GM19438 (cell line): ENCODE measurements at regions not wholly inside any gene's neighbourhood (a gene's known extent, or its start where the extent isn't known, plus 50 kb on each side); places are given as distances from the start of the nearest gene placed in this dataset.
"Not testable (repeated sequence)": the region's sequence is repeated elsewhere in the genome, so short reads cannot be mapped to it uniquely, and the experiment has no call there.

Source experiments
- ATAC-seq: cut with Tn5 transposase; IDR thresholded peaks from one replicate; pipeline ENCODE4 v1.9.1; 2021; ENCODE audit warnings: low read depth; ENCODE audit not compliant: unreplicated experiment

DNA sequence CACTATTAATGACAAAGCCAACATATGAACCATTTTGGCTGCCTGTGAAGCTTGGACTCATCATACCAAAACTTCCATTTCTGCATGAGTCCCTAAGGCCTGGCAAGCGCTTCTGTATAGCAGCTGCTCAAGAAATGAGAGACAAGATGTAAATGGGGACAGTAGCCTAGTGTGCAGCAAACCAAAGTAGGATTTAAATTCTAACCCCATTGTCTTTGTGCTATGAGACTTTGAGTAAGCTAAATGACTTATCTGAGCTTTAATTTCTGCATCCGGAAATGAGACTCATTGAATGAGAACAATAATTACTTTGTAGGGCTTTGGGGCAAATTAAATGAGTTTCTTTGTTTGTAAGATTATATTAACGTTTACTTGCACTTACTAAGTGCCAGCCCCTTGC is 536.4 kb upstream of the CDH7 start:
- ATAC-seq = no peak

DNA sequence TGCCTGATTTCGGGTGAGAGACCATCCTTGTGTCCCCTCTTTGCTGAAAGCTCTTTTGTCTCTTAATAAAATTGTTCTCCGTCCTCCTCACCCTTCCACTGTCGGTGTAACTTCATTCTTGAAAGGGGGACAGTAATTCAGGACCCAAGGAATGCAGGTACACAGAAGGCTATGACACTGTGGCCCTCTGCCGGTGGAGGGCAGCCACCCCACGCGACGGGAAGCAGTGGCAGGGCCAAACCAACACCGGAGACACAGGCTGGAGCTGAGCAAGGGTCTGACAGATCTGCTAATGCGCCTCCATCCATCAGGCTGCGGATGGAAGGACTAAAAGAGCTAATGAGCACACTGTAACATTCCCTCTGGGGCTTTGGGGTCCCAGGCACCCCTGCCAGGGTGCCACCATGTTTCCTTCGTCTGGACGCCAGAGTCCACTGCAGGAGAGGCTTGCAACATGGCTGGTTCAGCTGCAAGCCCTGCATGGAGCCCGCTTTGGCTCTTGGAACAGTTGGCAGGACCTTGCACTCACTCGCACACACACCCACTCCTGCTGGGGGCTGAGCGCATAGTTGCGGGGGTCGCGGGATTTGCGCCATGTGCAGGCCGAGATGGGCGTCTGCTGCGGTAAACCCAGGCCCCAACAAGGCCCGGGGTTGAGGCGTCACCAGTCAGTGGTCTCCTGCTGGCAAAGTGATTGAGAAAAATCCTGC is 544.1 kb upstream of the CDH7 start:
- ATAC-seq = no peak

DNA sequence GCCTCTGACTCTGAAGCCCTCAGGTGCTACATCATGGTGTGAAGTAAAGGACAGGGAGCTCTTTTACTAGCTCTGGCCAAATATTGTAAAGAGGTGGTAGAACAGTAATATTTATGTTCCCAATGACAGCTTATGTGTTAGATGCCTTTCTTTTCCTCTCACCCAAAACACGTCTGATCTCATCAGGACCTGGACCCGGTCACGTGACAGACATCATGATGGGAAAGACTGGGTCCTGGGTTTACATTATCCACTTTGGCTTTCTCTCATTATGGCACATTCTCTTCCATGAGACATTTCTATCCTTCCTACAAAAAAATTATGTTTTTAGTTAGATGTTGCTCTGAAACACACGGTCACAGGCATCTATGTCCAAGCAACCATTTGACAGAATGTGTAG is 548.7 kb upstream of the CDH7 start:
- no peak for ATAC-seq

DNA sequence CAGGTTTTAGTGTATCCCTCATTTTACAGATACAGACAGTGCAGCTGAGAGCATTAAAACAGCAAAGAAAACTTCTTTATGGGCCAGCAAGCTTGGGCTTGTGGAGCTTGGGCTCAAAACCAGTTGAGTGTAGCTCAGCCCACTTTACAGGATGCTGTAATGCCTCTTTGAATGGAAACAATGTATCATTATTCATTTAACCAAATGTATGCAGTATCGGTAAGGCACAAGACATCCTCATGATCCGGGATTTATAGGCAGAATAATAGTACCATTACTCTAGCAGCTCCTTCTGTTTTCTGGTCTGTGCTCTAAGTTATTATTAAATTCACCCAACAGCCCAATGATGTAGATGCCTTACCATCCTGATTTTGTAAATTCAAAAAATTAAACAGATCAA is 575.1 kb upstream of the CDH7 start:
- no peak for ATAC-seq

DNA sequence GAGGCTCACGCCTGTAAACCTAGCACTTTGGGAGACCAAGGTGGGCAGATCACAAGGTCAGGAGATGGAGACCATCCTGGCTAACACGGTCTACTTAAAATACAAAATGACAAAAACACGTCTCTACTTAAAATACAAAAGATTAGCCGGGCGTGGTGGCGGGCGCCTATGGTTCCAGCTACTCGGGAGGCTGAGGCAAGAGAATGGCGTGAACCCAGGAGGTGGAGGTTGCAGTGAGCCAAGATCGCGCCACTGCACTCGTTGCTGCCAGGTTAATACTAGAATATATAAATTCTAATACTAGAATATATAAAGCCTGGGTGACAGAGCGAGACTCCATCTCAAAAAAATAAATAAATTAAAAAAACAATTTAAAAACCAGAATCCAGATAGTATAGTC is 588.7 kb upstream of the CDH7 start:
- not testable (repeated sequence) for ATAC-seq

DNA sequence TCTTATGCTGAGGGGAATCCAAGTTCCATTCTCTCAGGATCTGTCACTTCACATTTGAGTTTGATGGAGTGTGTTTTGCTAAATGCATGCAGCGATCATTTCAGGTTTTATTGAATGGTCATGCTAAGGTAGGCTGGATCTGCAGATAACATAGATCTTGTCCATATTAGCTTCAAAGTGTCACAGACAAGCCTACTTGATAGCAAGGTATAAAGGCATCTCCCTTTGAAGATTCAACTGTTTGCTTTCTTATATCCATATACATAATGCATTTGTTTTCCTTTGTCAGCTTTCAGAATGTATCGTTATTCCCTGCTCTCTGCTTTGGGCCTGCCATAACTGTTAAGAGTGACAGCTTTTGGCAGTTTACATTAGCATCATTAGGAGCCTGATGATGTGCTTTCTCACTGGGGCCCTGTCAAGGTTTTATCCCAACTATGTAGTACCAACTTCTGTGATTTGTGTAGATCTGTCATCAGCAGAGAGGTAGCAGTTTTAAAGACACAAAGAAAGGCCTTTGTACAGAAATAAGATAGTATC is 604.3 kb upstream of the CDH7 start:
- no peak for ATAC-seq

DNA sequence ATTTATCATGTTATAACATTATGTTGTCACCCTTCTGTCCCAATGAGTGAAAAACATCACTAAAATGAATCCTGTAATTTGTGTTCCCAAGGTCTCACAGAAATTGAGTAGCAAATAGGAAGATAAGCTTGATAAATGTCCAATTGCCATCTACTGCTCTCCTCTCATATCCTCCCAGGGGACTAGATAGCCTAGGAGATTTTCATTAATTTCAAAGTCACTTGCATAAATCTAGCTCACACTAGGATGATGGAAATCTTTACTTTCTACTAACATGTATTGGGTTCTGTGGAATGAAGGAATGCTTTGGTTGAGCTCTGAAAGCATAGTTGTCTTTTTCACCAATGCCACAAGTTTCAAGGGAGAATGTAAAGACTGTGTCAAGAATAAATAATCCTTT is 605.5 kb upstream of the CDH7 start:
- ATAC-seq = no peak

DNA sequence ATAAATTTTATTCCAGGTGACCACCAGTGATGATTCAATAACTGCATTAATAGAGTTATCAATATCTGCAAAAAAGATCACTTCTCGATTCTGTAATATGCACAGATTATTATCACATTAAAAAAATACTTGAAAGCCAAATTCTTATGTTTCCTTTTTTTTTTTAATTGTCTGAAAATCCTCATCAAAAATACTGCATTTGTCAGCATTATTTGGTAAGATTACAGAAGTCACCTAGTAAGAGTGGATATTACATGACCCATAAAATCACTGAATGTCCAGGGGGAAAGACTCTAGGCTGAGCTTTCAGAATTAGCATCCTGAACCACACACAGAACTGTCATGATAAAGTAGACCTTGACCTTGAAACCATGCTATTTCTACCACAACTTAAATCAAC is 617.2 kb upstream of the CDH7 start:
- no peak for ATAC-seq

DNA sequence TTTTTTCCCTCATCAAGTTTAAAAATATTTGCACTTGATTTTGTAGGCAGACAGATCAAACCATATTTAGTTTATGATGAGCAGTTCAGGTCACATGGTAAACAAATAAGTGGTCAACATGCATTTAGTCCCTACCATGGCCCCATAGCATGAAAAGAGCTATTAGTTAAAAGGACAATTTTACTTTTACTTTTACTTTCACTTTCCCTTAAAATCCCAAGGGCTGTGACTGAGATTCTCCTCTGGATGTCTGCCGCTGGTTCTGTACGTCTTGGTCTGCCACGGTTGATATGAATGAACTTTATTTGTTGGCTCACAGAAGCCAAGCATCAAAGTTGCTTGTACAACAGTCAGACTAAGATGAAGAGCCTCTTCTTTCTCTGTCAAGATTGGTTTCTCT is 626.2 kb upstream of the CDH7 start:
- ATAC-seq = no peak

DNA sequence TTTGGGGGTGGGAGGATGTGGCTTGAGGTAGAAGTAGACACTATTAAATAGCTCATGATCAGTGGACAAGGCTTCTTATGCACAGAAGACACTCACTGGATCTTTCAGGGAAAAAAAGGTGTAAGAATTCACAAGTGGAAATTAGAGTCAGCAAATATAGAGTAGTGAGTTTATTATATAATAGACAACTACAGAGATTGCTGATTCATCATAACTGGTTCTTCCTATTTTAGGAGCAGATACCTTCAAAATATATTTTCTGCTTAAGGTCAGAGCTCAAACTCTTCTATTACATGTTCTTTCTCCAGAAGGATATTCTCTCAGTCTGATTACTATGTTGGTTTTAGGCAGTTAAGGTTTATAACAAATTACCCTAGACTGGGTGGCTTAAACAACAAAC is 646.9 kb upstream of the CDH7 start:
- no peak for ATAC-seq

DNA sequence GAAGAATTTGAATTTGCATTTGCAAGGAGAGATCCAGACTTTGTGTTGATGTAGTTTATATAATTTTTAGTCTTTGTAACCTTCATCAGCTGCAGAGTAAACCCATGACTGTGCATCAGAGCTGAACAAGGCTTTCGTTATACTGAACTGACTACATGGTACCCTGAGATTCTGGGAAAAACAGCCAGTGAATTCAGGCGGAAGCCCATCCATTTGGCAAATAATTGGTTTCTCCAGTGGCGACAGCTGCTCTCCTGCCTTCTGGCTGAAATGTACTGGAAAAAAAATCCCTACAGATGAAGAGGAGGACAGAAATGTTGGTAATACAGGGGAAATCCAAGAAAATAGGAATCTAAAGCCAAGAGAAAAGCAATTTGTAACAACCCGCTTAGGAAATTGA is 657.5 kb upstream of the CDH7 start:
- ATAC-seq = no peak

DNA sequence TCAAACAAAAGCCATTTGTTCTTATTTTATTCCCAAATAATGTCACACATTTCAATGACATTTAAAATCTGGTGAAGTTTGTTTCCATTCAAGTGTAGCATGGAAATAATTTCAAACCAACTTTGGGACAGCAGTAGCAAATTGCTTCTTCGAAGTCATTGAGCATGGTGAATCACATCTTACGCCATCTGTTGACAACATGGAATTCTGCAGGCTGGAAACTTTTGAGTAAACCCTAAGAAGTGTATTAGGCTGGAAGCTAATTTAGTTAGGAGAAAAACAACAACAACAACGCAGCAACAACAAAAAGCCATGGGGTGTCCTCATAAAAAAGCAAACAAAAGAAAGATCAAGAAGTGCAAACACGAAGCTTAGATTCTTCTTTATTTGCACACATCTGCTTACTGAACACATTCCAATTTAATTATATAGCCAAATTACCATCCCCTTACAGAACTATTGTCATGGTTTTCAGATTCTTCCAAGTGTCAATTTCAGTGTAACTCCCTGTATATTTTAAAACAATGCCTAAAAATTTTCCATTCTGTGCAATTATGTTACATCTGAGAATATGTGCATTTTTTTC is 659.0 kb upstream of the CDH7 start:
- ATAC-seq = no peak

DNA sequence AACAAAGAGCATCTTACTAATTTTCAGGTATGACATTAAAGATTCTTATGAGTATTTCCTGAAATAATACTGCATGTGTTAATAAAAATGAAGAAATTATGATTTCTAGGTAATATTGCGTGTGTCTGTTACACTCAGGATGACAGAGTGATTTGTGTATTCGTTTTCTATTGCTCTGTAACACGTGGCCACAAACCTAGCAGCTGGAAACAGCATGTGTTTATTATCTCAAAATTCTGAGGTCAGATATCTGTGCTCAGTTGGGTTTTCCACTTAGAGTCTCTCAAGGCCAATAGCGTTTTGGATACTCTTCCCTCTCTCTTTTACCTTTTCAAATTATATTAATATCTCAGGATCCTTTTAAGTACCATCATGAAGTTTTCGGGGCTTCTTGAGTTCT is 667.9 kb upstream of the CDH7 start:
- no peak for ATAC-seq

DNA sequence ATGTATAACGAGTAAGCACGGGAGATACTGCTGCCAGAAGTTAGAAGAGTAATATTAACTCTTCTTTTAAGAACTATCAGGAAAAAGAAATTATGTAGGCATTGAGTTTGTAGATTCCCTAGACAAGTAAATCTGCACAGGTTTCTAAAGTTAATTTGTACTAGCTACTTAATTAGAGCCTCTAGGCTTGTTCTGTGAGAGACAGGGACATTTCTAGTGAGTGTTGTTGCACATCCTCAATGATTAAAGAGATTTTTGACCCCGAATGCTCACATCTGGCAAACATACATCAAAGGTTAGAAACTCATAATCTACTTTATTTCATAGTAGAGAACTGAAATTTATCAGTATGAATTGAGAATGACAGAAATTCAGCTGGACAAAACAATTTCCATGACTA is 669.0 kb upstream of the CDH7 start:
- no peak for ATAC-seq

DNA sequence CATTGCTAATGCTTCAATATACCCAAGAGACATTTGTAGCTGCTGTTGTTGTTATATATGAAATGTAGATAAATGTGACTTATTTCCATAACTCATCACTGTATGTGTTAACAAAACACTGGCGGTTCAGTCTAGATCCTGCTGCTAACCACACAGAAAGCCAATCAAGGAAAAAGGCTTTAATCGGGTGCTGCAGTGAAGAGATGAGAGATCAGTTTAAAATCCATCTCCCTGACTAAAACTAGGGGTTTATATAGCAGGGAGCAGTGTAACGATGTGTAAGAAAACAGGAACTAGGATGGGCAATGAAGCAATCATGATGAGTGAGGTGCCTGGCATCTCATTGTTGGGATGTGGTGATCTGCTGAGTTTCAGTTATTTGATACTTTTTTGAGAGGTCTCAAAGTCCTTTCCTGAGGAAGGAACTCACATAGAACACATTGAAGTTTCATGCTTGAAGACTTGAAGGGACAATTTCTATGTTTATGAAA is 677.7 kb upstream of the CDH7 start:
- ATAC-seq = no peak

DNA sequence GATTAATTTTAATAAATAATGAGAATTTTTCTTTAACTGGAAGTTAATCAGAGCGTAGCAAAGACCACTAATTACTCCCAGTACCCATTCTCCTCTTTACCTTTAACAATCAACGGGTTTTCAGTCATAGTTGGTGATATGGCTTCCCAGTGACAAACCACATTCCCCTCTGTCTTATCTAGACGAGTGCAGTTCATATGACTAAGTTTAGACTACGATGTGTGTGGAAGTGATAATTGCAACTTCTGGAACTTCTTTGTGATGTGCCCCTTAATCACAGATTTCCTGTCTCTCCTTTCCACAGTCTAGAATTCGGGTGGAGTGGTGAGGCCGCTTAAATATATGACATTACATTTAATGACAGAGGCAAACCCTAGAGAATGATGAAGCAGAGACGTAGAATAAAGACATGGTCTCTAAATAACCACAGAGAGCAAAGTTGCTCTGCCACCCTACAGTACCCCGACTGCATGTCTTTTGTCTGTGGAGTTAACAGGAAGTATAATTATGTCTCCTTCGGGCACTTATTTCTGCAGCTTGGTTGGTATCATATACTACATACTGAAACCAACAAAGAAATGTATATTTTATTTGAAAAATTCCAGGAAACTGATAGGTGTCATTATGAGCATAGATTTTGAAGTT is 693.3 kb upstream of the CDH7 start:
- no peak for ATAC-seq

DNA sequence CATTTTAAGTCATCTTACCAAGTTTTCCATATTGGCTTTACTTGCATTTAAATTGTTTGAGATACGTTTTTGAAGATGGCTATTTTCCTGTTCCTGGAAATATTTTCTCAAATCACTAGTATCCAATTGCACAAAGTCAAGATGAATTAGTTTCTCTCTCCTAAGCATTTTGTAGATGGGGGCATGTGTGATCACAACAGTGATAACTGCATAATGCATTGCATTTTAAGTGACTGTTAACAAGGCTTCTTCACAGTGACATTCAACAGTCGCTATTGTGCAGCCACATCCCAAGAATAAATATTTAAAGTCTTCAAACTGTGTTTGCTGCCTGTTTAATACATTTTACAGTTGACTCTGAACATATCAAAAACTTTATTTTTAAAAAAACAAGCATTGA is 694.2 kb upstream of the CDH7 start:
- no peak for ATAC-seq

DNA sequence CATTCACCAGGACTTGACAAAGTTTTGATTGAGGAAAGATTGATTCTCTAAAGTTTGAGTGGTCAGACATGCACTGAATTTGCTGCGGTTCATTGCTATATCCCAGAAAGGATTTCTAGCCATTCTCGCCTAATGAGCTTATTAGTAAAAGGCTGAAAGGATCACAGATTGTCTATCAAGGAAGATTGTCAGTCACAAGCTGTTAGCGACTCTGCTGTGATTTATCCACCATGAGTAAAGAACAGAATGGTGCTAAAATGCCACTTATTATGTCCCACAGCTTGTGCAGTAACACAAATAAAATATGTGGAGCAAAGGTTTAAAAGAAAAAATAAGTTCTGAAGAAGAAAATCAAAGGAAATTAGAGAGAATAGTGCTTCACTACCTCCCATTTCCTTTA is 701.2 kb upstream of the CDH7 start:
- no peak for ATAC-seq

DNA sequence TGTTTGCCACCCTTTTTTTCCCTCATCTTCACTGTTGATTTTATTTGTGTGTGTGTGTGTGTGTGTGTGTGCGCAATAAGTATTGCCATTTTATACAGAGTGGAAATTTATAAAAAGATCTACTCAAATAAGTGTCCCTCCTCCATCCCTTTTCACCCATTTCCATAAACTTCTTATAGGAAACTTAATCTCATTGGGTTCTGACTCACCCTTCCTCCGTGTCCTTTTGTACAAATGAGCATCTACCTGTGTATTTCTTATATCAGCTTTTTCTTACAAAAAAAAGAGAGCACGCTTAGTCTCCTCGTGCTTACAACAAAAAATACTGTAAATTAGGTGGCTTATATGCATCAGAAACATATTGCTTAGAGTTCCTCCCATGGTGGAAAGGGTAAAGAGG is 711.2 kb upstream of the CDH7 start:
- ATAC-seq = no peak

DNA sequence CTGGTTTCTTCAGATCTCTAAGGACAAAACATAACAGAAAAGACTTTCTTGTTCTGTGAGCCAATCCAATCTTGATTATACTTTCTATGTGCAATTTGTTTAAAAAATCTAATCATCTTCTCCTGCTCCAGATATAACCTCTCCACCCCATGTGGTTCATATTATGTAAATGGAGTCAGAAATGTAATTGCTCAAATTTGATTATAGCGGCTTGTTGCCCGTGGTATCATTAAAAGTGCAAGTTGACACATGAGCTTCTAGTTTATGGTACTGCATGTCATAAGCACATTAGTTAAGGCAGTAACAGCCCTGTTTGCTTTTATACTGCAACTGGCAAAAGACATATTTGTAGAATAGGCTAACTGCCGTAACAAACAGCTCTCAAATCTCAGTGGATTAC is 715.1 kb upstream of the CDH7 start:
- ATAC-seq = no peak

DNA sequence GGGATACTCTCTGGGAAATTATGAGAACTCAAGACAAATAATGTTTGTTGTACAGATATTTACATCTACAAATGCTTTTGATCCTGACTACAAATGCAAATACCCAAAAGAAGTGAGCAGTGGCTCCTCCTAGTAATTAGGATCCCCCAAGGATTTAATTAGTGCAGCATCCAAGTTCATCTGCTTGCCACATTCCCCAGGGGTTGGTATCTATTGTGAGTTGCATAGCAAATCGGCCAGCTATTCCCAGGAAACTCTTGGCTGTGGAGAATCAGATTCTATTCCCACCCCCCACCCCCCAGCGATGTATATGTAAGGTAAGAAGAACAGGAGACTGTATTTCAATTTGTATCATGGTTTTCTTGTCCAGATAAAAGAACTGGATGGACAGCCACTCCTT is 725.1 kb upstream of the CDH7 start:
- ATAC-seq = no peak

DNA sequence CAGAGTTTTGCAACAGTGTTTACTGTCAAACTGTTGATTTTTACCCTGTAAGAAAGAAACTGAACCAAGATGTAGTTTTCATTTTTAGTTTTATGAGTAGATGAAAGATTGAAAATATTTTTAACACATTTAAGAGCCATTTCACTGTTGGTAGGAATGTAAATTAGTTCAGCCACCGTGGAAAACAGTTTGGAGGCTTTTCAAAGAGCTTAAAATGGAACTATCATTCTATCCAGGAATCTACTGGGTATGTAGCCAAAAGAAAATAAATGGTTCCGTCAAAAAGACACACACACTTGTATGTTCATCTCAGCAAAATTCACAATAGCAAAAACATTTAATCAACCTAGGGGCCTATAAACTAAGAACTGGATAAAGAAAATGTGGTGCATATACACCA is 729.8 kb upstream of the CDH7 start:
- ATAC-seq = no peak
